HepG2 (cell line): ENCODE measurements at regions not wholly inside any gene's neighbourhood (a gene's known extent, or its start where the extent isn't known, plus 50 kb on each side); places are given as distances from the start of the nearest gene placed in this dataset.

Experiments used
- ATAC-seq: fragments of 200-7000 bp; cut with Tn5 transposase; 3 replicates; pipeline ENCODE4 v1.9.1; 2020; ENCODE audit warnings: mild to moderate bottlenecking, moderate library complexity
- BruUV-seq: library from RNA; stranded (reverse); fragments of 400-500 nt; replicated peaks from 2 replicates; lab custom pipeline; 2021; lab: Mats Ljungman, UMichigan
- CTCF ChIA-PET: fragments of 300-600 bp; formaldehyde crosslinking; extraction: SDS; loops from one replicate; lab custom pipeline; 2021; ENCODE audit warnings: low total read pairs, inconsistent platforms, low intra/inter-chr PET ratio; lab: Yijun Ruan, JAX
- POLR2A ChIA-PET: fragments of 350-600 bp; sonication (Branson Sonifier 250); formaldehyde crosslinking; loops from one replicate; lab custom pipeline; 2020; ENCODE audit warnings: antibody characterized with exemption, inconsistent platforms; lab: Yijun Ruan, JAX
- DNase-seq: peaks from one replicate; pipeline ENCODE4 v3.0.0-alpha.2; 2015; ENCODE audit warnings: low spot score
- FAIRE-seq: peaks from 3 replicates; lab custom pipeline; 2011; peaks lifted over from hg19 to GRCh38; lab: Jason Lieb, UNC
- H2AFZ ChIP-seq: one replicate; pipeline ENCODE4 v1.6.1; 2011; ENCODE audit warnings: low read length, inconsistent platforms
- H3K27ac ChIP-seq: fragments of 300-600 bp; 3 replicates; pipeline ENCODE4 v1.8.0; 2011; ENCODE audit warnings: mixed run types, mild to moderate bottlenecking, mixed read lengths, low read length, inconsistent platforms; ENCODE audit not compliant: insufficient read depth; ENCODE audit errors: extremely low read length
- H3K27me3 ChIP-seq, 2 experiments: fragments of 200-600 bp in 1 of 2; 2 replicates in 1 of 2; 3 replicates in 1 of 2; pipeline versions ENCODE4 v1.6.0 to v1.8.0; 2011; ENCODE audit warnings: low read length in 2 of 2, mild to moderate bottlenecking in 2 of 2, moderate library complexity in 2 of 2, inconsistent platforms in 1 of 2; ENCODE audit not compliant: insufficient read depth in 2 of 2, control insufficient read depth in 1 of 2
- H3K36me3 ChIP-seq, 2 experiments: fragments of 200-600 bp in 1 of 2; replicated peaks in 1 of 2; 2 replicates in 1 of 2; 3 replicates in 1 of 2; pipeline versions ENCODE4 v1.5.1 to v1.8.0; 2011; ENCODE audit warnings: low read length in 2 of 2, inconsistent platforms in 1 of 2; ENCODE audit not compliant: insufficient read depth in 2 of 2, control insufficient read depth in 1 of 2
- H3K4me1 ChIP-seq: 2 replicates; pipeline ENCODE4 v1.5.1; 2012; ENCODE audit warnings: low read length, inconsistent platforms; ENCODE audit not compliant: insufficient read depth
- H3K4me2 ChIP-seq: 2 replicates; pipeline ENCODE4 v1.6.0; 2011; ENCODE audit warnings: low read depth, low read length, inconsistent platforms
- H3K4me3 ChIP-seq, 3 experiments: fragments of 200-600 bp in 1 of 3; sonication (generic), shearing (Covaris generic) in 1 of 3; replicated peaks in 1 of 3; 2 replicates each; pipeline ENCODE4 v1.5.1; 2011 to 2016; ENCODE audit warnings: low read length in 3 of 3, inconsistent platforms in 2 of 3, low read depth in 2 of 3, mild to moderate bottlenecking in 2 of 3, control low read depth in 1 of 3, mixed read lengths in 1 of 3; ENCODE audit not compliant: insufficient read depth in 1 of 3
- H3K79me2 ChIP-seq: one replicate; pipeline ENCODE4 v1.6.1; 2011; ENCODE audit warnings: low read length, inconsistent platforms; ENCODE audit not compliant: insufficient read depth
- H3K9ac ChIP-seq: 2 replicates; pipeline ENCODE4 v1.6.0; 2011; ENCODE audit warnings: mild to moderate bottlenecking, low read depth, low read length, inconsistent platforms; ENCODE audit not compliant: insufficient read depth
- H3K9me3 ChIP-seq: 2 replicates; pipeline ENCODE4 v1.5.1; 2012; ENCODE audit warnings: mild to moderate bottlenecking, low read length
- H4K20me1 ChIP-seq: 2 replicates; pipeline ENCODE4 v1.6.0; 2011; ENCODE audit warnings: inconsistent platforms, mild to moderate bottlenecking, low read length, moderate library complexity; ENCODE audit not compliant: insufficient read depth
- FOSL2 ChIP-seq: sonication (generic); formaldehyde crosslinking; IDR thresholded peaks from 2 replicates; pipeline ENCODE4 v1.4.0; 2020; ENCODE audit warnings: missing genetic modification reagents
- KMT2A ChIP-seq: sonication (generic); formaldehyde crosslinking; IDR thresholded peaks from 2 replicates; pipeline ENCODE4 v1.4.0; 2020; ENCODE audit warnings: missing genetic modification reagents
- MAFF ChIP-seq: IDR thresholded peaks from 2 replicates; pipeline ENCODE4 v1.6.1; 2011; ENCODE audit warnings: low read depth, low read length, improper control_type of control experiment
- MAFG ChIP-seq: sonication (generic); formaldehyde crosslinking; IDR thresholded peaks from 2 replicates; pipeline ENCODE4 v1.5.1; 2020; ENCODE audit warnings: mild to moderate bottlenecking, missing genetic modification reagents
- MAFK ChIP-seq, 2 experiments: IDR thresholded peaks in 1 of 2; conservative IDR thresholded peaks in 1 of 2; 2 replicates each; pipeline ENCODE4 v1.6.1; 2011; ENCODE audit warnings: improper control_type of control experiment in 2 of 2, low read length in 2 of 2
- NR2F6 ChIP-seq, 2 experiments: IDR thresholded peaks; 2 replicates each; pipeline ENCODE4 v1.6.1; 2016; ENCODE audit warnings: antibody characterized with exemption in 1 of 2, mild to moderate bottlenecking in 1 of 2
- ZNF317 ChIP-seq: sonication (generic); formaldehyde crosslinking; IDR thresholded peaks from 2 replicates; pipeline ENCODE4 v1.5.0; 2020; ENCODE audit warnings: mild to moderate bottlenecking, missing genetic modification reagents
- ZNF629 ChIP-seq: sonication (generic); formaldehyde crosslinking; conservative IDR thresholded peaks from 2 replicates; pipeline ENCODE4 v1.5.0; 2020; ENCODE audit warnings: missing genetic modification reagents
- WGBS: methylation state at CpG from one replicate; pipeline ENCODE4 v1.1.6; 2017; ENCODE audit warnings: low lambda C conversion rate; 5-methylcytosine and 5-hydroxymethylcytosine counted together
- in situ Hi-C: cut with HindIII; loops from 2 replicates; pipeline ENCODE4 v1.10.0; 2017; ENCODE audit warnings: low pct_unique_long_range_greater_than_20kb; ENCODE audit not compliant: extremely low pct_ligation_motif_present
- intact Hi-C: fragments of 100-400 bp; cut with micrococcal nuclease; formaldehyde crosslinking; loops from one replicate; pipeline ENCODE4 v1.10.0; 2022; ENCODE audit not compliant: unreplicated experiment

GRCh38 chr4:152106781-152107321 is 346.0 kb upstream of the GATB start:
- H3K9ac ChIP-seq = no peak overlapping the region
- no peak for DNase-seq
- H4K20me1 ChIP-seq = no peaks in the 10 kb centered on the region
- intact Hi-C loops = no loop called here
- no peak overlapping the region for H3K4me2 ChIP-seq
- peaks cover 0 to 4% of the 10 kb centered on the region in 2 experiments; a peak in 2 of 5 replicates for H3K27me3 ChIP-seq
- H2AFZ ChIP-seq = no peak overlapping the region
- H3K4me1 ChIP-seq = no peaks in the 10 kb centered on the region
- no peak for FAIRE-seq
- WGBS = 6% methylated on average over 6 of the region's 6 CpGs
- BruUV-seq = no TSS peak
- no peak overlapping the region for H3K27ac ChIP-seq
- H3K36me3 ChIP-seq = no peaks in the 10 kb centered on the region
- no peak overlapping the region for H3K4me3 ChIP-seq
- CTCF ChIA-PET = no interaction called here
- POLR2A ChIA-PET = no interaction called here
- ATAC-seq = no peak
- TF ChIP-seq ZNF629 (peak; percentile 38; the same call in 1 of the 2 replicates), NR2F6 (IDR thresholded peaks at IDR 0.05) (no peak), NR2F6 (CRISPR knock-in tag; IDR thresholded peaks at IDR 0.05) (no peak)
- no peaks in the 10 kb centered on the region for H3K79me2 ChIP-seq
- in situ Hi-C loops = no loop called here
- H3K9me3 ChIP-seq = no peaks in the 10 kb centered on the region

- Histone ChIP-seq H3K36me3 (no peaks in the 10 kb centered on the region), H3K9ac (no peak overlapping the region), H4K20me1 (no peaks in the 10 kb centered on the region), H3K9me3 (no peaks in the 10 kb centered on the region), H3K4me2 (no peak overlapping the region), H3K4me1 (no peaks in the 10 kb centered on the region), H2AFZ (no peak overlapping the region), H3K27me3 (peaks cover 0 to 4% of the 10 kb centered on the region in 2 experiments; a peak in 3 of 5 replicates)
- POLR2A ChIA-PET = no interaction called here
- 17% methylated on average over 6 of the region's 6 CpGs for WGBS
- FAIRE-seq = no peak
- TF ChIP-seq MAFK (conservative IDR thresholded peaks at IDR 0.05 in 1 of 2, IDR thresholded peaks at IDR 0.05 in 1 of 2; ENCODE audit: low read length in 2 of 2) = peak; percentile 98
- TF ChIP-seq ZNF317 (CRISPR knock-in tag) = no peak
- 0 out of 2 replicates have a peak, but pooled peaks have one; percentile 27 for TF ChIP-seq MAFG (CRISPR knock-in tag)
- no peak for TF ChIP-seq KMT2A
- peak; percentile 99 for TF ChIP-seq MAFF
- TF ChIP-seq FOSL2 (CRISPR knock-in tag) = peak; percentile 68
- TF ChIP-seq, all 625 proteins: peak for 4
- no TSS peak for BruUV-seq
- no peaks in the 10 kb centered on the region for H3K79me2 ChIP-seq
- CTCF ChIA-PET = no interaction called here
- no peak for ATAC-seq
- intact Hi-C loops = no loop called here
- H3K27ac ChIP-seq = no peak overlapping the region
- in situ Hi-C loops = no loop called here
- DNase-seq = peak; percentile 38
- H3K4me3 ChIP-seq = no peak overlapping the region
Measured at GRCh38 chr4:152106113-152106763, 345.4 kb upstream of the GATB start.
